CD4-positive, alpha-beta memory T cell (primary cell): ENCODE measurements at regions not wholly inside any gene's neighbourhood (a gene's known extent, or its start where the extent isn't known, plus 50 kb on each side); places are given as distances from the start of the nearest gene placed in this dataset.

Source experiments
- CTCF ChIA-PET: fragments of 350-600 bp; sonication (Branson Sonifier 250); formaldehyde crosslinking; loops from one replicate; lab custom pipeline; 2021; ENCODE audit warnings: inconsistent platforms; ENCODE audit not compliant: partially characterized antibody; lab: Charles Lee
- POLR2A ChIA-PET: fragments of 350-600 bp; sonication (Branson Sonifier 250); formaldehyde crosslinking; loops from one replicate; lab custom pipeline; 2021; ENCODE audit not compliant: partially characterized antibody; lab: Charles Lee
- DNase-seq, 5 donors: peaks; one replicate each; pipeline versions ENCODE4 v3.0.0 to v3.0.0-alpha.2; 2020 to 2022; ENCODE audit warnings: mixed read lengths in 1 of 5
- H3K27ac ChIP-seq: one replicate; pipeline ENCODE4 v1.7.0; 2013; ENCODE audit warnings: low read depth, low read length
- H3K27me3 ChIP-seq: 2 replicates; pipeline ENCODE4 v1.7.0; 2013; ENCODE audit warnings: mild to moderate bottlenecking, low read length, moderate library complexity; ENCODE audit not compliant: insufficient read depth
- H3K36me3 ChIP-seq: 2 replicates; pipeline ENCODE4 v1.7.0; 2013; ENCODE audit warnings: mild to moderate bottlenecking, low read length, moderate library complexity; ENCODE audit not compliant: insufficient read depth
- H3K4me1 ChIP-seq: 2 replicates; pipeline ENCODE4 v1.7.0; 2013; ENCODE audit warnings: mild to moderate bottlenecking, low read length, moderate library complexity; ENCODE audit not compliant: insufficient read depth
- H3K4me3 ChIP-seq, 2 donors: one replicate each; pipeline ENCODE4 v1.7.0; 2013; ENCODE audit warnings: low read length in 2 of 2, mild to moderate bottlenecking in 1 of 2
- H3K9me3 ChIP-seq, 2 donors: one replicate each; pipeline ENCODE4 v1.7.0; 2013; ENCODE audit warnings: low read length in 2 of 2, control low read depth in 1 of 2; ENCODE audit not compliant: control insufficient read depth in 1 of 2
- H3K27ac Mint-ChIP-seq, 7 donors: one replicate each; pipeline ENCODE4 v1.8.0; 2020 to 2021; ENCODE audit warnings: mixed read lengths in 7 of 7, mild to moderate bottlenecking in 6 of 7, inconsistent platforms in 3 of 7, moderate library complexity in 3 of 7
- H3K27me3 Mint-ChIP-seq, 2 donors: one replicate each; pipeline ENCODE4 v1.8.0; 2020 to 2021; ENCODE audit warnings: mixed read lengths in 2 of 2
- H3K36me3 Mint-ChIP-seq, 2 donors: one replicate each; pipeline ENCODE4 v1.8.0; 2020 to 2021; ENCODE audit warnings: mixed read lengths in 2 of 2, inconsistent platforms in 1 of 2, mild to moderate bottlenecking in 1 of 2
- H3K4me1 Mint-ChIP-seq, 4 donors: one replicate each; pipeline ENCODE4 v1.8.0; 2020 to 2021; ENCODE audit warnings: mixed read lengths in 4 of 4, mild to moderate bottlenecking in 1 of 4
- H3K4me3 Mint-ChIP-seq, 8 donors: one replicate each; pipeline ENCODE4 v1.8.0; 2020 to 2021; ENCODE audit warnings: mixed read lengths in 8 of 8, mild to moderate bottlenecking in 7 of 8, moderate library complexity in 6 of 8, inconsistent platforms in 3 of 8
- H3K9me3 Mint-ChIP-seq, 8 donors: one replicate each; pipeline ENCODE4 v1.8.0; 2020 to 2021; ENCODE audit warnings: mixed read lengths in 8 of 8, mild to moderate bottlenecking in 5 of 8, inconsistent platforms in 3 of 8, moderate library complexity in 1 of 8
- intact Hi-C: fragments of 100-400 bp; cut with micrococcal nuclease; formaldehyde crosslinking; loops from one replicate; pipeline ENCODE4 v1.15.1; 2023

DNA sequence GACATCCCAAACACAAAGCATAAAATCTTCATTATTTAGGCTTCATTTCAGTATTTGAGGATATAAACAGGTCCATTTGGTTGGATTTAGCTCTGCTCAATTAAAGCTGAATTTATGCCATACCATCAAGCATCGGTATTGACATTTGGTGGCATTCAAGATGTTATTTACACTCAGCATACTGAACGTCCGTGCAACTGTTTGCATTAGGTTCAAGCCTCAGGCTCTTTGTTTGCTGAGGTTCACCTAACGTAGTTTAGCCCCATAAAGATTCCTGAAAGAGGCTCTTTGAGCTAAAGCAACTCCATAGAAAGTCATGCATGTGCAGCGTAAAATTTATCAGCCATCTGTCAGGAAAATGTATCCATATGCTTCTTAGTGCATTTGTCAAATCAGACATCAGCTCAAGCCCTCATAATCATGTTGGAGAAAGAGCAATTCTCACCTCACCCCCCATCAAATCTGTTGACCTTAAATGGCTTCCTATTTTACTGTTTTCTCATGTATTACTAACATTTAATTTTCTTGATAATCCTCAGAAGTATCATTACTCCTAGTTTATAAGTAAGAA is 366.9 kb downstream of the EPHA4 start:
- intact Hi-C loops = no loop called here
- POLR2A ChIA-PET = no interaction called here
- Mint-ChIP-seq H3K36me3 (no peaks in the 10 kb centered on the region), H3K9me3 (no peaks in the 10 kb centered on the region), H3K27me3 (peaks cover 3 to 12% of the 10 kb centered on the region in 2 donors), H3K4me1 (no peaks in the 10 kb centered on the region), H3K27ac (no peak overlapping the region), H3K4me3 (no peak overlapping the region)
- Histone ChIP-seq H3K36me3 (no peaks in the 10 kb centered on the region), H3K4me1 (no peaks in the 10 kb centered on the region), H3K27ac (no peak overlapping the region), H3K9me3 (no peaks in the 10 kb centered on the region), H3K4me3 (no peak overlapping the region), H3K27me3 (no peaks in the 10 kb centered on the region)
- no peak for DNase-seq
- CTCF ChIA-PET = no interaction called here

GRCh38 chr2:221210686-221211085 is 361.4 kb downstream of the EPHA4 start:
- Mint-ChIP-seq H3K36me3 (no peaks in the 10 kb centered on the region), H3K9me3 (no peaks in the 10 kb centered on the region), H3K4me3 (no peak overlapping the region), H3K4me1 (peaks cover 0 to 9% (median 2%) of the 10 kb centered on the region in 4 donors), H3K27me3 (peaks cover 3 to 5% of the 10 kb centered on the region in 2 donors), H3K27ac (no peak overlapping the region)
- no peaks in the 10 kb centered on the region for H3K9me3 ChIP-seq
- no peaks in the 10 kb centered on the region for H3K36me3 ChIP-seq
- no peak overlapping the region for H3K4me3 ChIP-seq
- DNase-seq = no peak
- CTCF ChIA-PET = interaction anchor here (1.3 kb wide), 1 partner anchor 12 kb away, joined by 4 read pairs; no protein-coding TSS in a partner anchor
- H3K27me3 ChIP-seq = no peaks in the 10 kb centered on the region
- H3K27ac ChIP-seq = no peak overlapping the region
- intact Hi-C loops = no loop called here
- H3K4me1 ChIP-seq = no peaks in the 10 kb centered on the region
- POLR2A ChIA-PET = no interaction called here

DNA sequence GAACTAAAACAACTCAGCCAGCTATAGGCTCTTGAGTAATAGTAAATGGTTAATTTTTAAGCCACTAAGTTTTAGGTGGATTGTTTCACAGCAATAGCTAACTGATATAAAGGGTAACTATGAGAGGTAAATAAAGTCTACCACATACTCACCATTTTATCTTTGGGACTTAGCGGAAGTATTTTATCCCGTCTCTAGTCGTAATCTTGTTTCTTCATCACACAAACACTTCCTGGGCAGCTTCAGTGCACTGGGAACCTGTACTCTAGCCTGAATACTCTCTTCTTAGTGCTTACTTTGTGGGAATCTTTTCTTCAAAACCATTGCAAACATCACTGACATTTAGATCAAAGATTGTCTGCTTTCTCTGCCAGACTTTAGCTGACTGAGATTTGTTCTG is 360.5 kb downstream of the EPHA4 start:
- intact Hi-C loops = no loop called here
- CTCF ChIA-PET = interaction anchor here (1.3 kb wide), 1 partner anchor 13 kb away, joined by 4 read pairs; no protein-coding TSS in a partner anchor
- H3K4me3 Mint-ChIP-seq = no peak overlapping the region
- peaks cover 0 to 3% of the 10 kb centered on the region in 2 donors for H3K27me3 Mint-ChIP-seq
- no peak overlapping the region for H3K27ac Mint-ChIP-seq
- Histone ChIP-seq H3K4me1 (no peaks in the 10 kb centered on the region), H3K36me3 (no peaks in the 10 kb centered on the region), H3K4me3 (no peak overlapping the region), H3K9me3 (no peaks in the 10 kb centered on the region), H3K27ac (no peak overlapping the region), H3K27me3 (no peaks in the 10 kb centered on the region)
- H3K4me1 Mint-ChIP-seq = peaks cover 0 to 9% (median 2%) of the 10 kb centered on the region in 4 donors
- POLR2A ChIA-PET = no interaction called here
- DNase-seq = no peak
- no peaks in the 10 kb centered on the region for H3K36me3 Mint-ChIP-seq
- H3K9me3 Mint-ChIP-seq = no peaks in the 10 kb centered on the region

DNA sequence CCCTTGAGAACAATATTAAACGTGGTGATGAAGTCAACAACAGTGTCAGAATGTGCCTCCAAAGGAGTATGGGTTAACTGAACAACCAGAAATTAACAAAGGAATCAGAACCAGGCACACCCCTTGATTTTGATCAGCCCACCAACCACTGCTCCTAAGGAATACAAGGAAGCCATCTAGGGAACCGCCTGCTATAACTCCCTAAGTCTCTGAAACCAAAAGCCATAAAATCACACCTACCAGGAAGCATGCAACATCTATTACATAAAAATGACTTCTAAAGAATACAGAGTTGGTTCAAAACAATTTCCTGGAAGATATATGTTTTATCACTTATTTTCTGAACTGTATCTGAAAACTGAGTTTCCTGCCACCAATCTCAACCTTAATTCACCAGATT is 360.0 kb downstream of the EPHA4 start:
- Mint-ChIP-seq H3K9me3 (no peaks in the 10 kb centered on the region), H3K4me1 (peaks cover 0 to 9% (median 2%) of the 10 kb centered on the region in 4 donors), H3K27me3 (peaks cover 0 to 3% of the 10 kb centered on the region in 2 donors), H3K36me3 (no peaks in the 10 kb centered on the region), H3K27ac (peak overlapping the region in 1 of 7 donors; percentile 9), H3K4me3 (no peak overlapping the region)
- no peaks in the 10 kb centered on the region for H3K9me3 ChIP-seq
- no peak overlapping the region for H3K27ac ChIP-seq
- CTCF ChIA-PET = interaction anchor here (1.3 kb wide), 1 partner anchor 13 kb away, joined by 4 read pairs; no protein-coding TSS in a partner anchor
- no peaks in the 10 kb centered on the region for H3K36me3 ChIP-seq
- H3K4me1 ChIP-seq = no peaks in the 10 kb centered on the region
- no peak overlapping the region for H3K4me3 ChIP-seq
- POLR2A ChIA-PET = no interaction called here
- intact Hi-C loops = no loop called here
- no peak for DNase-seq
- no peaks in the 10 kb centered on the region for H3K27me3 ChIP-seq

DNA sequence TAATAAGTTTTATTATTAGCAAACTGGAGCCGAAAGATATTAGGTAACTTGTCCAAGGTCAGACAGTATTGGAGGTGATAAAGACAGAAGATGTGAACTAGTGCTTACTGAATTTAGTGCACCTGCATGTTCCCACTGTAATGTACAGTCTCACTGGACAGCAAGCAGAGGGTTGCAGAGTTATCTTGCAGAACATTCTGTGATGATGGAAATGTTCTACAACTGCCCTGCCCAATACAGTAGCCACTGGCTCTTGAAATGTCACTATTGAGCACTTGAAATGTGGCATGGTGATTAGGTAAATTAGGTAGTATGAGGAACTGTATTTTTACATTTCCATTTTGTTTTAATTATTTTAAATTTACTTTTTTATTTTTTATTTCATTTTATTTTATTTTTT is 356.6 kb downstream of the EPHA4 start:
- DNase-seq = no peak
- Histone ChIP-seq H3K4me1 (no peaks in the 10 kb centered on the region), H3K9me3 (no peaks in the 10 kb centered on the region), H3K4me3 (no peak overlapping the region), H3K36me3 (no peaks in the 10 kb centered on the region), H3K27ac (no peak overlapping the region), H3K27me3 (no peaks in the 10 kb centered on the region)
- H3K36me3 Mint-ChIP-seq = no peaks in the 10 kb centered on the region
- H3K27ac Mint-ChIP-seq = no peak overlapping the region
- H3K4me3 Mint-ChIP-seq = no peak overlapping the region
- ChIA-PET CTCF (no interaction called here), POLR2A (no interaction called here)
- peaks cover 0 to 9% (median 2%) of the 10 kb centered on the region in 4 donors for H3K4me1 Mint-ChIP-seq
- intact Hi-C loops = no loop called here
- H3K27me3 Mint-ChIP-seq = peaks cover 3 to 6% of the 10 kb centered on the region in 2 donors
- H3K9me3 Mint-ChIP-seq = peaks cover 0 to 4% (median 0%) of the 10 kb centered on the region in 8 donors

DNA sequence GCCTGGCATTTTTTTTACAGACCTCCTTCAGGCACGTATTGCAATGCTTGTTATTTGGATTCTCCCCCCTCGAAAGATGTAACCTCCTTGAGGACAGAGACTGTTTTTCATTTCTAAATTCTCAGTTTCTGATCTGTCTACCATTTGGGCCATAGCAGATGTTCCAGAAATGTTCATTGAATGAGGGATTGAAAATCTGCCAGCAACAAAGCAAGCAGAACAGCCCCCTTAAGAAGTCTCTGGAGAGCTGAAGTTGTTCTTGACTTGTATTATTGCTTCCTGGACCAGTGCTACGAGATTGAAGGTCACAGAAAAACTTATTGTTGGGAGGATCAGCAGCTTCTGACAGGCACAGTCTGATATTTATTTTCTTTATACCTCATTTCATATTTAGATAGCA is 355.5 kb downstream of the EPHA4 start:
- Mint-ChIP-seq H3K4me1 (peaks cover 0 to 9% (median 2%) of the 10 kb centered on the region in 4 donors), H3K9me3 (peaks cover 0 to 4% (median 0%) of the 10 kb centered on the region in 8 donors), H3K4me3 (peak overlapping the region in 1 of 8 donors; percentile 35), H3K36me3 (no peaks in the 10 kb centered on the region), H3K27ac (no peak overlapping the region), H3K27me3 (peaks cover 3 to 6% of the 10 kb centered on the region in 2 donors)
- CTCF ChIA-PET = no interaction called here
- Histone ChIP-seq H3K27me3 (no peaks in the 10 kb centered on the region), H3K4me3 (no peak overlapping the region), H3K9me3 (no peaks in the 10 kb centered on the region), H3K36me3 (no peaks in the 10 kb centered on the region), H3K4me1 (no peaks in the 10 kb centered on the region), H3K27ac (no peak overlapping the region)
- intact Hi-C loops = no loop called here
- no peak for DNase-seq
- POLR2A ChIA-PET = no interaction called here

DNA sequence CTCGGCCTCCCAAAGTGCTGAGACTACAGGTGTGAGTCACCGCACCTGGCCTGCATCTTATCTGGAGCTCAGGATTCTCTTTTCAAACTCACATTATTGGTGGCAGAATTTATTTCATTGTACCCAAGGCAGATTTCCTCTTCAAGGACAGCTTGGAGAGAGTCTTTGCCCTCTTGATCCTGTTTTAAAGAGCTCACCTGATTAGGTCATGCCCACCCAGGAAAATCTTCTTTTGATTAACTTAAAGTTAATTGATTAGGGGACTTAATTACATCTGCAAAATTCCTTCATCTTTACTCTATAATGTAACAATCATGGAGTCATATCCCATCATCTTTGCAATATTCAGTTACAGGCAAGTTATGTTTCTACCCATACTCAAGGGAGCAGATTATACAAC is 346.4 kb downstream of the EPHA4 start:
- H3K4me3 Mint-ChIP-seq = no peak overlapping the region

More for the DNA sequence above, 346.4 kb downstream of the EPHA4 start:
- H3K27me3 Mint-ChIP-seq = peaks cover 2 to 3% of the 10 kb centered on the region in 2 donors
- no peak for DNase-seq
- H3K27ac Mint-ChIP-seq = no peak overlapping the region
- intact Hi-C loops = no loop called here
- CTCF ChIA-PET = interaction anchor here (0.7 kb wide), 1 partner anchor 22 kb away, joined by 3 read pairs; no protein-coding TSS in a partner anchor
- H3K36me3 Mint-ChIP-seq = no peaks in the 10 kb centered on the region
- POLR2A ChIA-PET = no interaction called here
- no peaks in the 10 kb centered on the region for H3K27me3 ChIP-seq
- H3K4me3 ChIP-seq = no peak overlapping the region
- H3K4me1 ChIP-seq = no peaks in the 10 kb centered on the region
- no peak overlapping the region for H3K27ac ChIP-seq
- no peaks in the 10 kb centered on the region for H3K36me3 ChIP-seq
- H3K9me3 Mint-ChIP-seq = no peaks in the 10 kb centered on the region
- H3K9me3 ChIP-seq = no peaks in the 10 kb centered on the region
- H3K4me1 Mint-ChIP-seq = no peaks in the 10 kb centered on the region
